Upper lobe of left lung (tissue), 6 donors: ENCODE measurements at regions not wholly inside any gene's neighbourhood (a gene's known extent, or its start where the extent isn't known, plus 50 kb on each side); places are given as distances from the start of the nearest gene placed in this dataset.
A peak's percentile ranks its signal among the peaks of the same experiment; 100 is the strongest.
"Not testable (repeated sequence)": the region's sequence is repeated elsewhere in the genome, so short reads cannot be mapped to it uniquely, and the experiment has no call there.

Experiments used
- ATAC-seq, 2 donors: fragments of 200-7000 bp; cut with Tn5 transposase; one replicate each; pipeline ENCODE4 v1.9.1; 2022; ENCODE audit warnings: mild to moderate bottlenecking in 2 of 2, moderate library complexity in 2 of 2; ENCODE audit not compliant: low FRiP score in 2 of 2
- DNase-seq, 2 donors: peaks; one replicate each; pipeline ENCODE4 v3.0.0-alpha.2; 2019 to 2020
- H3K27ac ChIP-seq, 4 donors: fragments of 200-600 bp; sonication (generic); one replicate each; pipeline ENCODE4 v1.5.1; 2016 to 2019
- H3K27me3 ChIP-seq, 4 donors: fragments of 200-600 bp; sonication (generic); one replicate each; pipeline ENCODE4 v1.5.1; 2017 to 2019
- H3K36me3 ChIP-seq, 4 donors: fragments of 200-600 bp; sonication (generic); one replicate each; pipeline ENCODE4 v1.5.1; 2016 to 2019
- H3K4me1 ChIP-seq, 4 donors: fragments of 200-600 bp; sonication (generic); one replicate each; pipeline ENCODE4 v1.5.1; 2018 to 2019
- H3K4me3 ChIP-seq, 4 donors: fragments of 200-600 bp; sonication (generic); one replicate each; pipeline ENCODE4 v1.5.1; 2017 to 2019; ENCODE audit warnings: mild to moderate bottlenecking in 2 of 4, moderate library complexity in 1 of 4
- H3K9me3 ChIP-seq, 4 donors: fragments of 200-600 bp; sonication (generic); one replicate each; pipeline ENCODE4 v1.5.1; 2018 to 2019
- CTCF ChIP-seq, 6 experiments: fragments of 450-650 bp in 4 of 6; fragments of 200-600 bp in 2 of 6; sonication (generic) in 2 of 6; IDR thresholded peaks; one replicate each; pipeline ENCODE4 v1.5.1; 2016 to 2019; ENCODE audit warnings: antibody characterized with exemption in 6 of 6
- EP300 ChIP-seq, 4 donors: sonication (generic); formaldehyde crosslinking; IDR thresholded peaks; one replicate each; pipeline ENCODE4 v1.5.1; 2017; ENCODE audit warnings: antibody characterized with exemption in 4 of 4, control low read depth in 2 of 4
- POLR2A ChIP-seq, 4 donors: fragments of 450-650 bp; IDR thresholded peaks; one replicate each; pipeline ENCODE4 v1.5.1; 2016 to 2017; ENCODE audit warnings: antibody characterized with exemption in 4 of 4, mild to moderate bottlenecking in 2 of 4
- POLR2AphosphoS5 ChIP-seq, 2 donors: sonication (generic); formaldehyde crosslinking; IDR thresholded peaks; one replicate each; pipeline ENCODE4 v1.5.1; 2017; ENCODE audit warnings: antibody characterized with exemption in 2 of 2
- WGBS, 2 donors: methylation state at CpG; one replicate each; pipeline ENCODE4 v1.1.5; 2017 to 2018; 5-methylcytosine and 5-hydroxymethylcytosine counted together
- donor health status: DM: no; HTN: no; CAD: no; lungs with moderate emphysema.
- donor health status: DM: no; HTN: yes; CAD: no; lungs with severe emphysema.

GRCh38 chr12:65740506-65740872, 83.8 kb upstream of the HMGA2 start:
- Histone ChIP-seq H3K4me3 (peak overlapping the region in 1 of 4 donors; percentile 56), H3K36me3 (no peaks in the 10 kb centered on the region), H3K27me3 (peaks cover 0 to 13% (median 10%) of the 10 kb centered on the region in 4 donors), H3K4me1 (peaks cover 10 to 18% (median 16%) of the 10 kb centered on the region in 4 donors), H3K27ac (no peak overlapping the region), H3K9me3 (no peaks in the 10 kb centered on the region)
- WGBS, 2 donors, result 8 to 10% methylated on average over 1 of the region's 1 CpG
- TF ChIP-seq POLR2A (IDR thresholded peaks at IDR 0.05) (no peak), POLR2AphosphoS5 (IDR thresholded peaks at IDR 0.05) (no peak), EP300 (IDR thresholded peaks at IDR 0.05) (no peak), CTCF (IDR thresholded peaks at IDR 0.05) (no peak)
- no peak for ATAC-seq
- DNase-seq, result no peak

- Histone ChIP-seq H3K4me3 (peak overlapping the region in 3 of 4 donors; percentile 43 to 56 (median 52)), H3K27me3 (peaks cover 0 to 13% (median 10%) of the 10 kb centered on the region in 4 donors)
- 16 to 23% methylated on average over 18 to 34 of the region's 42 CpGs for WGBS, 2 donors
Measured at GRCh38 chr12:65740873-65741600, 83.2 kb upstream of the HMGA2 start.

GRCh38 chr12:65741656-65742017, 82.6 kb upstream of the HMGA2 start:
- Histone ChIP-seq H3K4me3 (peak overlapping the region in 3 of 4 donors; percentile 43 to 56 (median 52)), H3K27me3 (peaks cover 0 to 13% (median 10%) of the 10 kb centered on the region in 4 donors), H3K9me3 (no peaks in the 10 kb centered on the region), H3K36me3 (no peaks in the 10 kb centered on the region), H3K27ac (no peak overlapping the region), H3K4me1 (peaks cover 10 to 18% (median 16%) of the 10 kb centered on the region in 4 donors)
- DNase-seq, result no peak
- WGBS, 2 donors, result 0% methylated on average over 12 to 31 of the region's 35 CpGs
- TF ChIP-seq POLR2A (IDR thresholded peaks at IDR 0.05) (no peak), POLR2AphosphoS5 (IDR thresholded peaks at IDR 0.05) (no peak), EP300 (IDR thresholded peaks at IDR 0.05) (no peak), CTCF (IDR thresholded peaks at IDR 0.05) (no peak)
- ATAC-seq, result peak; percentile 40 to 59

More at GRCh38 chr12:65740873-65741600, 83.2 kb upstream of the HMGA2 start:
- ATAC-seq, result peak in 1 of 2 donors; percentile 94
- Histone ChIP-seq H3K4me1 (peaks cover 10 to 18% (median 16%) of the 10 kb centered on the region in 4 donors), H3K27ac (no peak overlapping the region), H3K36me3 (no peaks in the 10 kb centered on the region), H3K9me3 (no peaks in the 10 kb centered on the region)
- DNase-seq, result peak in 1 of 2 donors; percentile 95
- no peak for TF ChIP-seq POLR2AphosphoS5 (IDR thresholded peaks at IDR 0.05)
- TF ChIP-seq EP300 (IDR thresholded peaks at IDR 0.05), result no peak
- no peak for TF ChIP-seq CTCF (IDR thresholded peaks at IDR 0.05)
- TF ChIP-seq POLR2A (IDR thresholded peaks at IDR 0.05), result no peak

GRCh38 chr12:65742018-65743010, 82.0 kb upstream of the HMGA2 start:
- Histone ChIP-seq H3K36me3 (no peaks in the 10 kb centered on the region), H3K4me3 (peak overlapping the region; percentile 18 to 56 (median 48)), H3K9me3 (no peaks in the 10 kb centered on the region), H3K4me1 (peaks cover 10 to 18% (median 16%) of the 10 kb centered on the region in 4 donors), H3K27ac (no peak overlapping the region), H3K27me3 (peaks cover 0 to 13% (median 10%) of the 10 kb centered on the region in 4 donors)
- TF ChIP-seq CTCF (IDR thresholded peaks at IDR 0.05) (no peak), POLR2A (IDR thresholded peaks at IDR 0.05) (no peak), EP300 (IDR thresholded peaks at IDR 0.05) (no peak), POLR2AphosphoS5 (IDR thresholded peaks at IDR 0.05) (no peak)
- WGBS, 2 donors, result 17 to 27% methylated on average over 37 to 74 of the region's 87 CpGs
- DNase-seq (peak in 1 of 2 donors; percentile 86), ATAC-seq (peak in 1 of 2 donors; percentile 71)

GRCh38 chr12:65744236-65744840, 79.9 kb upstream of the HMGA2 start:
- Histone ChIP-seq H3K27me3 (peaks cover 0 to 13% (median 10%) of the 10 kb centered on the region in 4 donors), H3K4me1 (peaks cover 10 to 18% (median 16%) of the 10 kb centered on the region in 4 donors)
- 95% methylated on average over 27 of the region's 30 CpGs; no CpG with 5 or more reads in 1 of the 2 donors for WGBS, 2 donors
- DNase-seq, result peak in 1 of 2 donors; percentile 75
- not testable (repeated sequence) for H3K27ac ChIP-seq, ATAC-seq, H3K9me3 ChIP-seq, H3K4me3 ChIP-seq, H3K36me3 ChIP-seq
